ENCODE measurements at regions not wholly inside any gene's neighbourhood (a gene's known extent, or its start where the extent isn't known, plus 50 kb on each side); places are given as distances from the start of the nearest gene placed in this dataset.

- Histone ChIP-seq H3K27me3 (ENCODE audit: control insufficient read depth, insufficient read depth, low read length) (no peaks in the 10 kb centered on the region), H3K79me2 (ENCODE audit: control insufficient read depth, insufficient read depth, low read length) (no peaks in the 10 kb centered on the region), H3K9me3 (ENCODE audit: control insufficient read depth, insufficient read depth, low read depth, low read length) (no peaks in the 10 kb centered on the region), H3K4me1 (ENCODE audit: control insufficient read depth, extremely low read depth, insufficient read depth, low read length) (no peaks in the 10 kb centered on the region), H3K4me2 (ENCODE audit: extremely low read depth, insufficient read depth, low read length) (no peak overlapping the region), H3K36me3 (ENCODE audit: control insufficient read depth, insufficient read depth, low read length) (no peaks in the 10 kb centered on the region), H2AFZ (ENCODE audit: low read length) (no peak overlapping the region), H3K9ac (ENCODE audit: insufficient read depth, low read length) (no peak overlapping the region), H4K20me1 (ENCODE audit: control insufficient read depth, extremely low read depth, insufficient read depth, low read length) (no peaks in the 10 kb centered on the region), H3K4me3 (replicated peaks in 1 of 4; ENCODE audit: control extremely low read depth in 1 of 4, insufficient read depth in 1 of 4, low read depth in 3 of 4, low read length in 4 of 4) (no peak overlapping the region), H3K27ac (ENCODE audit: insufficient read depth, low read length) (no peak overlapping the region)
- TF ChIP-seq CTCF (conservative IDR thresholded peaks at IDR 0.05 in 1 of 2, IDR thresholded peaks at IDR 0.05 in 1 of 2; ENCODE audit: low read depth in 1 of 2, low read length in 2 of 2) (no peak), EZH2 (IDR thresholded peaks at IDR 0.05; ENCODE audit: low read length, missing control alignments) (no peak)
- DNase-seq (ENCODE audit: low read depth in 2 of 2), result peak in 1 of 2 donors; percentile 10
Measured at GRCh38 chr6:40809627-40810026, 222.5 kb upstream of the LRFN2 start.

DNA sequence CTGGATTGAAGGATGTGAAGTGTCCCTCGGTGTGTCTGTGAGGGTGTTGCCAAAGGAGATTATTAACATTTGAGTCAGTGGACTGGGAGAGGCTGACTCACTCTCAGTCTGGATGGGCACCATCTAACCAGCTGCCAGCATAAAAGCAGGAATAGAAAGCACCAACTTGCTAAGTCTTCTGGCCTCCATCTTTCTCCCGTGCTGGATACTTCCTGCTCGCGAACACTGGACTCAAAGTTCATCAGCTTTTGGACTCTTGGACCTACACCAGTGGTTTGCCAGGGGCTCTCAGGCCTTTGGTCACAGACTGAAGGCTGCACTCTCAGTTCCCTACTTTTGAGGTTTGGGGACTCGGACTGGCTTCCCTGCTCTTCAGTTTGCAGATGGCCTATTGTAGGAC is 220.3 kb upstream of the LRFN2 start:
- H3K79me2 ChIP-seq (ENCODE audit: control insufficient read depth, insufficient read depth, low read length), result no peaks in the 10 kb centered on the region
- no peak for TF ChIP-seq CTCF (conservative IDR thresholded peaks at IDR 0.05 in 1 of 2, IDR thresholded peaks at IDR 0.05 in 1 of 2; ENCODE audit: low read depth in 1 of 2, low read length in 2 of 2)
- no peak for TF ChIP-seq EZH2 (IDR thresholded peaks at IDR 0.05; ENCODE audit: low read length, missing control alignments)
- no peak overlapping the region for H3K4me3 ChIP-seq (replicated peaks in 1 of 4; ENCODE audit: control extremely low read depth in 1 of 4, insufficient read depth in 1 of 4, low read depth in 3 of 4, low read length in 4 of 4)
- no peak overlapping the region for H3K4me2 ChIP-seq (ENCODE audit: extremely low read depth, insufficient read depth, low read length)
- no peaks in the 10 kb centered on the region for H3K4me1 ChIP-seq (ENCODE audit: control insufficient read depth, extremely low read depth, insufficient read depth, low read length)
- H3K9ac ChIP-seq (ENCODE audit: insufficient read depth, low read length), result no peak overlapping the region
- no peak overlapping the region for H3K27ac ChIP-seq (ENCODE audit: insufficient read depth, low read length)
- no peaks in the 10 kb centered on the region for H4K20me1 ChIP-seq (ENCODE audit: control insufficient read depth, extremely low read depth, insufficient read depth, low read length)
- H3K9me3 ChIP-seq (ENCODE audit: control insufficient read depth, insufficient read depth, low read depth, low read length), result no peaks in the 10 kb centered on the region
- peak in 1 of 2 donors; percentile 9 for DNase-seq (ENCODE audit: low read depth in 2 of 2)
- no peak overlapping the region for H2AFZ ChIP-seq (ENCODE audit: low read length)
- H3K36me3 ChIP-seq (ENCODE audit: control insufficient read depth, insufficient read depth, low read length), result no peaks in the 10 kb centered on the region
- H3K27me3 ChIP-seq (ENCODE audit: control insufficient read depth, insufficient read depth, low read length), result no peaks in the 10 kb centered on the region

DNA sequence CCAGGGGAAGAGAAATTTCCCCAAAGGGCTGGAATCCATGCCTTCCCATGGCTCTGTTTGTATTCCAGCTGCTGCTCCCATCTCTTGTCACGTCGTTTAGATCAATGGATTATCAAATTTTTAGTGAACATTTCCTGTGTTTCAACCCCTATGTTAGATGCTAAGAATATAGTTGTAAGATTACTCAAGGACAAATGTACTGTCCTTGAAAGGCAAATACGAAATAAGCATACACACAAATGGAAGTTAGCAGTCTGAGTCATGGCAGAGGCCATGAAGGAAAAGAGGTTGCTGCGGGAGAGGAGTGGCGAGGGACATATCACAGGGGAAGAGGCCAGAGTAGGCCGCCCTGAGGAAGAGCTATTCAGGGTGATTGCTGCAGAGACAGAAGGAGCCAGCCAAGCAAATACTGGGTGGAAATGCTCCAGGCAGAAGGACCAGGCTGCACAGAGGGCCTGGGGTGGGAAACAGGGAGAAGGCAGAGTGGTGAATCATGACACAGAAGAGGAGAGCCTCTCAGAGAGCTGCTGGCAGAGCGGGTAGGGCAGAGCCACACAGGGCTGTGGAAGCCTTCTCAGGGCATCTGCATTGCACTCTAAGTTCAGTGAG is 219.2 kb upstream of the LRFN2 start:
- DNase-seq (ENCODE audit: low read depth in 2 of 2), result no peak
- no peaks in the 10 kb centered on the region for H3K79me2 ChIP-seq (ENCODE audit: control insufficient read depth, insufficient read depth, low read length)
- no peak overlapping the region for H2AFZ ChIP-seq (ENCODE audit: low read length)

More for the DNA sequence above, 219.2 kb upstream of the LRFN2 start:
- TF ChIP-seq CTCF (conservative IDR thresholded peaks at IDR 0.05 in 1 of 2, IDR thresholded peaks at IDR 0.05 in 1 of 2; ENCODE audit: low read depth in 1 of 2, low read length in 2 of 2), result no peak
- no peak for TF ChIP-seq EZH2 (IDR thresholded peaks at IDR 0.05; ENCODE audit: low read length, missing control alignments)
- no peak overlapping the region for H3K4me2 ChIP-seq (ENCODE audit: extremely low read depth, insufficient read depth, low read length)
- H3K36me3 ChIP-seq (ENCODE audit: control insufficient read depth, insufficient read depth, low read length), result no peaks in the 10 kb centered on the region
- no peak overlapping the region for H3K9ac ChIP-seq (ENCODE audit: insufficient read depth, low read length)
- H3K4me3 ChIP-seq (replicated peaks in 1 of 4; ENCODE audit: control extremely low read depth in 1 of 4, insufficient read depth in 1 of 4, low read depth in 3 of 4, low read length in 4 of 4), result no peak overlapping the region
- H3K27me3 ChIP-seq (ENCODE audit: control insufficient read depth, insufficient read depth, low read length), result no peaks in the 10 kb centered on the region
- no peaks in the 10 kb centered on the region for H4K20me1 ChIP-seq (ENCODE audit: control insufficient read depth, extremely low read depth, insufficient read depth, low read length)
- H3K9me3 ChIP-seq (ENCODE audit: control insufficient read depth, insufficient read depth, low read depth, low read length), result no peaks in the 10 kb centered on the region
- no peaks in the 10 kb centered on the region for H3K4me1 ChIP-seq (ENCODE audit: control insufficient read depth, extremely low read depth, insufficient read depth, low read length)
- H3K27ac ChIP-seq (ENCODE audit: insufficient read depth, low read length), result no peak overlapping the region

All from fibroblast of lung (primary cell).